GM12891 (cell line): ENCODE measurements at regions not wholly inside any gene's neighbourhood (a gene's known extent, or its start where the extent isn't known, plus 50 kb on each side); places are given as distances from the start of the nearest gene placed in this dataset.

Source experiments
- POLR2A ChIP-seq: IDR thresholded peaks from 2 replicates; pipeline ENCODE4 v1.6.1; 2011; ENCODE audit warnings: low read depth, low read length, control low read depth
- TAF1 ChIP-seq: IDR thresholded peaks from 2 replicates; pipeline ENCODE4 v1.6.1; 2011; ENCODE audit warnings: low read depth, low read length, control low read depth

DNA sequence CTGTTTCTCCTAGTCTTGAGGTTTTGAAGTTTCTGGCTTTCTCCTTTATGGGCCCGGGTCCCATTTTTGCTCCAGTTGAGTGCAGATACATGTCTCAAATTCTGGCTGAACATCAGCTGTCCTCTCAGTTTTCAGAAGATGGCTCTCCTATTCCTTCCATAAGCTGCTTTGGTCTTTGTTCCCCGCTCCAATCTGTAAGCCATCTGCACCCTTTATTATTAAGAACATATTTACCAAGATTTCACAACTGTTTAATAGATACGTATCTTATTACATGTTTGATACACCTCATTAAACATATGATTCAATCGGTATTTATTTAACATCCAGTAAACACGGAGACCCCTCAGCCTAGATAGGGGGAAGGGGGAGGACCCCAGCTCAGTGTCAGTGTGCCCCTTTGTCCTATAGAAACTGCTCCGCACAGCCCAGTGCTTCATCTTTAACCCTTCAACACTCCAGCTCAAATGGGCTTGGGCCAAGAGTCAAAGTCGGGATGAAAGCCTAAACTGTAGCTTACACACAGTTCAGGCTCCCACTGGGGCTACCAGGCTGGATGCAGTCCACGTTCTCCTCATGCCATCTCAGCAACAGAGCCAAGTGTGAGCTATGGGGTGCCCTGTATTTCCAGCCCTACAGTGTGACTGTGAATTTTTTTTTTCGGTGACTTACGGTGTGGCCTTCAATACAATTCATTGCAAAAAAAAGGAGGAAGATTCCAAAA is 166.0 kb upstream of the ZFHX3 start:
- no peak for TF ChIP-seq POLR2A
- TF ChIP-seq TAF1: no peak
